ENCODE measurements at regions not wholly inside any gene's neighbourhood (a gene's known extent, or its start where the extent isn't known, plus 50 kb on each side); places are given as distances from the start of the nearest gene placed in this dataset.

DNA sequence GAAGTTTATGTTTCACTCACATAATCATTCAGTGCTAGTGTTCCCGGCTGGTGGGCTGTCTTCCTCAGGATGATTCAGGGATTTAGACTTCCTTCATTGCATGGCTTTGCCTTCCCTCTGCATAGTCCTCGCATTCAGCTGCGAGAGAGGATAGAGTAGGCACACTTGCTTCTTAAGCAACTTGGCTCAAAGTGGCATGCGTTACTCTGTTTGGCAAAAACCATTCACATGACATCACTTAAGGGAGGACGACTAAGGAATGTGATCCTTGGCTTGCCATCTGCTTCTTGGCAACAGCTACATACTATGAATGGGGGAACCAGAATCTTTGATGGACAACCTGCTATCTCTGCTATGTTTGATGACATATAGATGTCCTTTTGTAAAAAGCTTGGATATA lies 359.3 kb downstream of the TDRD3 start:
- TF ChIP-seq SP1 (IDR thresholded peaks at IDR 0.05), result no peak
- TF ChIP-seq SUZ12 (IDR thresholded peaks at IDR 0.05), result no peak
